NB4 (cell line): ENCODE measurements at regions not wholly inside any gene's neighbourhood (a gene's known extent, or its start where the extent isn't known, plus 50 kb on each side); places are given as distances from the start of the nearest gene placed in this dataset.

Source experiments
- POLR2A ChIP-seq: IDR thresholded peaks from 2 replicates; pipeline ENCODE4 v1.6.1; 2011; ENCODE audit warnings: mild to moderate bottlenecking; ENCODE audit not compliant: insufficient read length; ENCODE audit errors: extremely low read depth
- TF ChIP-seq, protein P1 (sequence below): IDR thresholded peaks from one replicate; pipeline ENCODE4 v1.5.1; 2012; ENCODE audit warnings: low read depth, low read length

GRCh38 chr17:34071886-34072420 is 183.1 kb upstream of the CCL2 start:
- TF ChIP-seq POLR2A = no peak
- TF ChIP-seq, protein P1, sequence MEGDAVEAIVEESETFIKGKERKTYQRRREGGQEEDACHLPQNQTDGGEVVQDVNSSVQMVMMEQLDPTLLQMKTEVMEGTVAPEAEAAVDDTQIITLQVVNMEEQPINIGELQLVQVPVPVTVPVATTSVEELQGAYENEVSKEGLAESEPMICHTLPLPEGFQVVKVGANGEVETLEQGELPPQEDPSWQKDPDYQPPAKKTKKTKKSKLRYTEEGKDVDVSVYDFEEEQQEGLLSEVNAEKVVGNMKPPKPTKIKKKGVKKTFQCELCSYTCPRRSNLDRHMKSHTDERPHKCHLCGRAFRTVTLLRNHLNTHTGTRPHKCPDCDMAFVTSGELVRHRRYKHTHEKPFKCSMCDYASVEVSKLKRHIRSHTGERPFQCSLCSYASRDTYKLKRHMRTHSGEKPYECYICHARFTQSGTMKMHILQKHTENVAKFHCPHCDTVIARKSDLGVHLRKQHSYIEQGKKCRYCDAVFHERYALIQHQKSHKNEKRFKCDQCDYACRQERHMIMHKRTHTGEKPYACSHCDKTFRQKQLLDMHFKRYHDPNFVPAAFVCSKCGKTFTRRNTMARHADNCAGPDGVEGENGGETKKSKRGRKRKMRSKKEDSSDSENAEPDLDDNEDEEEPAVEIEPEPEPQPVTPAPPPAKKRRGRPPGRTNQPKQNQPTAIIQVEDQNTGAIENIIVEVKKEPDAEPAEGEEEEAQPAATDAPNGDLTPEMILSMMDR = no peak
